ENCODE measurements at regions not wholly inside any gene's neighbourhood (a gene's known extent, or its start where the extent isn't known, plus 50 kb on each side); places are given as distances from the start of the nearest gene placed in this dataset.

DNA sequence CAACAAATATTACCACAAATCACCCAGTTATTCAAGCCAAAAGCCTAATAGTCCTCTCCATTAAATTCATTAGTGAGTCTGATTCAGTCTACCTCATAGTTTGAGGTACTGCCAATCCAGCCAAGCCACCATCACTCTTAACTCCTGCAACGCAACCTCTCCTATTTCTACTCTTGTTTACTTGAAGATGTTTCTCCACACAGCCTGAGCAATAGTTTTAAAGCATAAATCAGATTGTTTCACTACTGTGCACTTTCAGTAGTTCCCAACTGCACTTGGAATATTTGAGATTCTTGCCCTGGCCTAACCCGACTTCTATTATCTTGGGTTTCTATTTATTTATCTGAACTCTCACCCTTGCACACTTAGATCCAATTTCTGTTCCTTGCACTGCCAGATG is 85.5 kb downstream of the YIPF5 start:
- in situ Hi-C loops (cut with MboI) = no loop called here
- Histone ChIP-seq H3K9ac (ENCODE audit: control insufficient read depth, insufficient read depth, low read length) (no peak overlapping the region), H3K27ac (ENCODE audit: control insufficient read depth, insufficient read depth) (no peak overlapping the region), H3K4me3 (no peak overlapping the region), H3K36me3 (ENCODE audit: control insufficient read depth in 2 of 2, insufficient read depth in 2 of 2, low read length in 1 of 2) (no peaks in the 10 kb centered on the region), H3K9me3 (replicated peaks; ENCODE audit: control insufficient read depth, insufficient read depth, low read length) (no peaks in the 10 kb centered on the region), H2AFZ (ENCODE audit: control insufficient read depth, low read depth, low read length) (no peak overlapping the region), H3K4me2 (ENCODE audit: control insufficient read depth, insufficient read depth) (no peak overlapping the region), H3K79me2 (ENCODE audit: control insufficient read depth, insufficient read depth, low read length) (no peaks in the 10 kb centered on the region), H3K4me1 (ENCODE audit: control insufficient read depth, insufficient read depth, low read length) (no peaks in the 10 kb centered on the region), H4K20me1 (ENCODE audit: control insufficient read depth, insufficient read depth) (no peaks in the 10 kb centered on the region), H3K27me3 (replicated peaks in 1 of 2; ENCODE audit: control insufficient read depth in 2 of 2, insufficient read depth in 2 of 2, low read length in 1 of 2) (no peaks in the 10 kb centered on the region)
- no peak for DNase-seq (ENCODE audit: low read depth, low spot score)
- no peak for FAIRE-seq
- BruUV-seq (replicated peaks) = no TSS peak
- RAD21 ChIA-PET (ENCODE audit: unreplicated experiment) = no interaction called here
- no peak for ATAC-seq
- SMC1A ChIA-PET (ENCODE audit: uncharacterized antibody, unreplicated experiment) = no interaction called here
- CTCF ChIA-PET = interaction anchor here (1.5 kb wide), 1 partner anchor 32 kb away, joined by 3 read pairs; no protein-coding TSS in a partner anchor
- POLR2A ChIA-PET = no interaction called here
- intact Hi-C loops (cut with micrococcal nuclease; ENCODE audit: unreplicated experiment) = no loop called here
- 91% methylated on average over 2 of the region's 2 CpGs for WGBS (ENCODE audit: insufficient coverage, insufficient replicate concordance, low lambda C conversion rate, missing lambda C conversion rate)
- TF ChIP-seq, protein P1, sequence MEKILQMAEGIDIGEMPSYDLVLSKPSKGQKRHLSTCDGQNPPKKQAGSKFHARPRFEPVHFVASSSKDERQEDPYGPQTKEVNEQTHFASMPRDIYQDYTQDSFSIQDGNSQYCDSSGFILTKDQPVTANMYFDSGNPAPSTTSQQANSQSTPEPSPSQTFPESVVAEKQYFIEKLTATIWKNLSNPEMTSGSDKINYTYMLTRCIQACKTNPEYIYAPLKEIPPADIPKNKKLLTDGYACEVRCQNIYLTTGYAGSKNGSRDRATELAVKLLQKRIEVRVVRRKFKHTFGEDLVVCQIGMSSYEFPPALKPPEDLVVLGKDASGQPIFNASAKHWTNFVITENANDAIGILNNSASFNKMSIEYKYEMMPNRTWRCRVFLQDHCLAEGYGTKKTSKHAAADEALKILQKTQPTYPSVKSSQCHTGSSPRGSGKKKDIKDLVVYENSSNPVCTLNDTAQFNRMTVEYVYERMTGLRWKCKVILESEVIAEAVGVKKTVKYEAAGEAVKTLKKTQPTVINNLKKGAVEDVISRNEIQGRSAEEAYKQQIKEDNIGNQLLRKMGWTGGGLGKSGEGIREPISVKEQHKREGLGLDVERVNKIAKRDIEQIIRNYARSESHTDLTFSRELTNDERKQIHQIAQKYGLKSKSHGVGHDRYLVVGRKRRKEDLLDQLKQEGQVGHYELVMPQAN (conservative IDR thresholded peaks at IDR 0.05) = no peak
- no peak for TF ChIP-seq MEF2B (IDR thresholded peaks at IDR 0.05; ENCODE audit: partially characterized antibody, poor library complexity, severe bottlenecking)
- TF ChIP-seq FOXK2 (IDR thresholded peaks at IDR 0.05) = no peak
- TF ChIP-seq, protein P2, sequence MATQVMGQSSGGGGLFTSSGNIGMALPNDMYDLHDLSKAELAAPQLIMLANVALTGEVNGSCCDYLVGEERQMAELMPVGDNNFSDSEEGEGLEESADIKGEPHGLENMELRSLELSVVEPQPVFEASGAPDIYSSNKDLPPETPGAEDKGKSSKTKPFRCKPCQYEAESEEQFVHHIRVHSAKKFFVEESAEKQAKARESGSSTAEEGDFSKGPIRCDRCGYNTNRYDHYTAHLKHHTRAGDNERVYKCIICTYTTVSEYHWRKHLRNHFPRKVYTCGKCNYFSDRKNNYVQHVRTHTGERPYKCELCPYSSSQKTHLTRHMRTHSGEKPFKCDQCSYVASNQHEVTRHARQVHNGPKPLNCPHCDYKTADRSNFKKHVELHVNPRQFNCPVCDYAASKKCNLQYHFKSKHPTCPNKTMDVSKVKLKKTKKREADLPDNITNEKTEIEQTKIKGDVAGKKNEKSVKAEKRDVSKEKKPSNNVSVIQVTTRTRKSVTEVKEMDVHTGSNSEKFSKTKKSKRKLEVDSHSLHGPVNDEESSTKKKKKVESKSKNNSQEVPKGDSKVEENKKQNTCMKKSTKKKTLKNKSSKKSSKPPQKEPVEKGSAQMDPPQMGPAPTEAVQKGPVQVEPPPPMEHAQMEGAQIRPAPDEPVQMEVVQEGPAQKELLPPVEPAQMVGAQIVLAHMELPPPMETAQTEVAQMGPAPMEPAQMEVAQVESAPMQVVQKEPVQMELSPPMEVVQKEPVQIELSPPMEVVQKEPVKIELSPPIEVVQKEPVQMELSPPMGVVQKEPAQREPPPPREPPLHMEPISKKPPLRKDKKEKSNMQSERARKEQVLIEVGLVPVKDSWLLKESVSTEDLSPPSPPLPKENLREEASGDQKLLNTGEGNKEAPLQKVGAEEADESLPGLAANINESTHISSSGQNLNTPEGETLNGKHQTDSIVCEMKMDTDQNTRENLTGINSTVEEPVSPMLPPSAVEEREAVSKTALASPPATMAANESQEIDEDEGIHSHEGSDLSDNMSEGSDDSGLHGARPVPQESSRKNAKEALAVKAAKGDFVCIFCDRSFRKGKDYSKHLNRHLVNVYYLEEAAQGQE (IDR thresholded peaks at IDR 0.05; ENCODE audit: low read depth, low read length) = no peak
- TF ChIP-seq, protein P3, sequence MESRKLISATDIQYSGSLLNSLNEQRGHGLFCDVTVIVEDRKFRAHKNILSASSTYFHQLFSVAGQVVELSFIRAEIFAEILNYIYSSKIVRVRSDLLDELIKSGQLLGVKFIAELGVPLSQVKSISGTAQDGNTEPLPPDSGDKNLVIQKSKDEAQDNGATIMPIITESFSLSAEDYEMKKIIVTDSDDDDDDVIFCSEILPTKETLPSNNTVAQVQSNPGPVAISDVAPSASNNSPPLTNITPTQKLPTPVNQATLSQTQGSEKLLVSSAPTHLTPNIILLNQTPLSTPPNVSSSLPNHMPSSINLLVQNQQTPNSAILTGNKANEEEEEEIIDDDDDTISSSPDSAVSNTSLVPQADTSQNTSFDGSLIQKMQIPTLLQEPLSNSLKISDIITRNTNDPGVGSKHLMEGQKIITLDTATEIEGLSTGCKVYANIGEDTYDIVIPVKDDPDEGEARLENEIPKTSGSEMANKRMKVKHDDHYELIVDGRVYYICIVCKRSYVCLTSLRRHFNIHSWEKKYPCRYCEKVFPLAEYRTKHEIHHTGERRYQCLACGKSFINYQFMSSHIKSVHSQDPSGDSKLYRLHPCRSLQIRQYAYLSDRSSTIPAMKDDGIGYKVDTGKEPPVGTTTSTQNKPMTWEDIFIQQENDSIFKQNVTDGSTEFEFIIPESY (IDR thresholded peaks at IDR 0.05) = no peak
- no peak for TF ChIP-seq LARP7 (IDR thresholded peaks at IDR 0.05)
- TF ChIP-seq, protein P4, sequence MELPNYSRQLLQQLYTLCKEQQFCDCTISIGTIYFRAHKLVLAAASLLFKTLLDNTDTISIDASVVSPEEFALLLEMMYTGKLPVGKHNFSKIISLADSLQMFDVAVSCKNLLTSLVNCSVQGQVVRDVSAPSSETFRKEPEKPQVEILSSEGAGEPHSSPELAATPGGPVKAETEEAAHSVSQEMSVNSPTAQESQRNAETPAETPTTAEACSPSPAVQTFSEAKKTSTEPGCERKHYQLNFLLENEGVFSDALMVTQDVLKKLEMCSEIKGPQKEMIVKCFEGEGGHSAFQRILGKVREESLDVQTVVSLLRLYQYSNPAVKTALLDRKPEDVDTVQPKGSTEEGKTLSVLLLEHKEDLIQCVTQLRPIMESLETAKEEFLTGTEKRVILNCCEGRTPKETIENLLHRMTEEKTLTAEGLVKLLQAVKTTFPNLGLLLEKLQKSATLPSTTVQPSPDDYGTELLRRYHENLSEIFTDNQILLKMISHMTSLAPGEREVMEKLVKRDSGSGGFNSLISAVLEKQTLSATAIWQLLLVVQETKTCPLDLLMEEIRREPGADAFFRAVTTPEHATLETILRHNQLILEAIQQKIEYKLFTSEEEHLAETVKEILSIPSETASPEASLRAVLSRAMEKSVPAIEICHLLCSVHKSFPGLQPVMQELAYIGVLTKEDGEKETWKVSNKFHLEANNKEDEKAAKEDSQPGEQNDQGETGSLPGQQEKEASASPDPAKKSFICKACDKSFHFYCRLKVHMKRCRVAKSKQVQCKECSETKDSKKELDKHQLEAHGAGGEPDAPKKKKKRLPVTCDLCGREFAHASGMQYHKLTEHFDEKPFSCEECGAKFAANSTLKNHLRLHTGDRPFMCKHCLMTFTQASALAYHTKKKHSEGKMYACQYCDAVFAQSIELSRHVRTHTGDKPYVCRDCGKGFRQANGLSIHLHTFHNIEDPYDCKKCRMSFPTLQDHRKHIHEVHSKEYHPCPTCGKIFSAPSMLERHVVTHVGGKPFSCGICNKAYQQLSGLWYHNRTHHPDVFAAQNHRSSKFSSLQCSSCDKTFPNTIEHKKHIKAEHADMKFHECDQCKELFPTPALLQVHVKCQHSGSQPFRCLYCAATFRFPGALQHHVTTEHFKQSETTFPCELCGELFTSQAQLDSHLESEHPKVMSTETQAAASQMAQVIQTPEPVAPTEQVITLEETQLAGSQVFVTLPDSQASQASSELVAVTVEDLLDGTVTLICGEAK (IDR thresholded peaks at IDR 0.05; ENCODE audit: borderline replicate concordance) = no peak
- no peak for TF ChIP-seq RFX5 (IDR thresholded peaks at IDR 0.05; ENCODE audit: low read depth, low read length)
- TF ChIP-seq EGR1 (IDR thresholded peaks at IDR 0.05; ENCODE audit: borderline replicate concordance in 1 of 2, low read depth in 2 of 2, low read length in 2 of 2) = no peak
- TF ChIP-seq, protein P5, sequence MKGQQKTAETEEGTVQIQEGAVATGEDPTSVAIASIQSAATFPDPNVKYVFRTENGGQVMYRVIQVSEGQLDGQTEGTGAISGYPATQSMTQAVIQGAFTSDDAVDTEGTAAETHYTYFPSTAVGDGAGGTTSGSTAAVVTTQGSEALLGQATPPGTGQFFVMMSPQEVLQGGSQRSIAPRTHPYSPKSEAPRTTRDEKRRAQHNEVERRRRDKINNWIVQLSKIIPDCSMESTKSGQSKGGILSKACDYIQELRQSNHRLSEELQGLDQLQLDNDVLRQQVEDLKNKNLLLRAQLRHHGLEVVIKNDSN (IDR thresholded peaks at IDR 0.05; ENCODE audit: borderline replicate concordance, extremely low read length, insufficient read depth, low read depth, low read length) = no peak

Measured in GM12878 (cell line).